GM13977 (cell line): ENCODE measurements at regions not wholly inside any gene's neighbourhood (a gene's known extent, or its start where the extent isn't known, plus 50 kb on each side); places are given as distances from the start of the nearest gene placed in this dataset.

Experiments used
- DNase-seq: peaks from one replicate; pipeline ENCODE4 v3.0.0; 2012; ENCODE audit warnings: low spot score
- in situ Hi-C: fragments of 300-500 bp; cut with MboI; formaldehyde crosslinking; loops from one replicate; pipeline ENCODE4 v1.12.0; 2022; ENCODE audit warnings: low sequenced_read_pairs, low pct_unique_long_range_greater_than_20kb, mixed read lengths, inconsistent platforms; ENCODE audit not compliant: unreplicated experiment
- TF ChIP-seq, protein P1 (sequence below): IDR thresholded peaks from 2 replicates; pipeline ENCODE4 v1.5.1; 2012; ENCODE audit warnings: mild to moderate bottlenecking, control low read depth; ENCODE audit not compliant: insufficient read depth; ENCODE audit errors: extremely low read depth, missing control alignments

GRCh38 chr17:54785643-54786268, 114.9 kb upstream of the TOM1L1 start:
- TF ChIP-seq, protein P1, sequence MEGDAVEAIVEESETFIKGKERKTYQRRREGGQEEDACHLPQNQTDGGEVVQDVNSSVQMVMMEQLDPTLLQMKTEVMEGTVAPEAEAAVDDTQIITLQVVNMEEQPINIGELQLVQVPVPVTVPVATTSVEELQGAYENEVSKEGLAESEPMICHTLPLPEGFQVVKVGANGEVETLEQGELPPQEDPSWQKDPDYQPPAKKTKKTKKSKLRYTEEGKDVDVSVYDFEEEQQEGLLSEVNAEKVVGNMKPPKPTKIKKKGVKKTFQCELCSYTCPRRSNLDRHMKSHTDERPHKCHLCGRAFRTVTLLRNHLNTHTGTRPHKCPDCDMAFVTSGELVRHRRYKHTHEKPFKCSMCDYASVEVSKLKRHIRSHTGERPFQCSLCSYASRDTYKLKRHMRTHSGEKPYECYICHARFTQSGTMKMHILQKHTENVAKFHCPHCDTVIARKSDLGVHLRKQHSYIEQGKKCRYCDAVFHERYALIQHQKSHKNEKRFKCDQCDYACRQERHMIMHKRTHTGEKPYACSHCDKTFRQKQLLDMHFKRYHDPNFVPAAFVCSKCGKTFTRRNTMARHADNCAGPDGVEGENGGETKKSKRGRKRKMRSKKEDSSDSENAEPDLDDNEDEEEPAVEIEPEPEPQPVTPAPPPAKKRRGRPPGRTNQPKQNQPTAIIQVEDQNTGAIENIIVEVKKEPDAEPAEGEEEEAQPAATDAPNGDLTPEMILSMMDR, result no peak
- DNase-seq, result no peak
- in situ Hi-C loops, result no loop called here

GRCh38 chr17:54789101-54789880, 111.4 kb upstream of the TOM1L1 start:
- in situ Hi-C loops, result no loop called here
- TF ChIP-seq, protein P1, result no peak
- DNase-seq, result no peak

DNA sequence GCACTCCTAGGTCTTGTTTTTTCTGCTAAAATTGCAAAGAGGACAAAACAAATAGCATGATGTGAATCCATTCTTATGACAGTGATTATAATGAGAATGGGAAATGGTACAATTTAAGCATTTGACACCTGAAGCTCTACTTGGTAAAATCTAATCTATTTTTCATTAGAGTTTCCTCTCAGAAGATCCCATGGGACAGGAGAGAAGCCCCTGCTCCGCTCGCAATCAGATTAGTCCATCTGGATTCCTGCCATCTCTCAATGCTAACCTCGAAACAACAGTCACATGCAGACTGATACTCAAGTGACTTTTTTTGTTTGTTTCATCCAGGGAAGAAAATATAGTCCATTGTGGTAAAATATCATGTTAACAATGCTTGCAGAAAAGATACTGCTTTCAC, 107.4 kb upstream of the TOM1L1 start:
- no peak for DNase-seq
- in situ Hi-C loops, result no loop called here
- TF ChIP-seq, protein P1, result no peak

DNA sequence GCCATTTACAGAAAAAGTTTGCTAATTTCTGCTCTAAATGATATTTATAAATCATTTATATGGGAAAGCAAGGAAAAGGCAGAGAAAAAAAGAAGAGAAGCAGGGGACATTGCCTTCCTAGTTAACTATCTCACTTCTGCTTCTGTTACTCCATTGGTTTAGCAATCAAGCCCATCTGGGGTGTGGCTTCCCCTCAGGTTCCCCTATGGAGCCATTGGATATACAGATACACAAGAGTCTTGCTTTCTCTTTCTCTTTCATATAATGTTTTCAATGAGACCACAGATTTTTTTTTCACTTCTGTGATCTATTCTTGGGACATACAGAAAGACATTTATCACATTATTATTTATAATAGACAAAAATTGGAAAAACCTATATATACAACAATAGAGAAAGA, 105.6 kb upstream of the TOM1L1 start:
- TF ChIP-seq, protein P1, result no peak
- DNase-seq, result no peak
- in situ Hi-C loops, result no loop called here

- in situ Hi-C loops, result no loop called here
- TF ChIP-seq, protein P1, result no peak
- no peak for DNase-seq
These were observed 93.3 kb upstream of the TOM1L1 start for GRCh38 chr17:54807331-54807730.

DNA sequence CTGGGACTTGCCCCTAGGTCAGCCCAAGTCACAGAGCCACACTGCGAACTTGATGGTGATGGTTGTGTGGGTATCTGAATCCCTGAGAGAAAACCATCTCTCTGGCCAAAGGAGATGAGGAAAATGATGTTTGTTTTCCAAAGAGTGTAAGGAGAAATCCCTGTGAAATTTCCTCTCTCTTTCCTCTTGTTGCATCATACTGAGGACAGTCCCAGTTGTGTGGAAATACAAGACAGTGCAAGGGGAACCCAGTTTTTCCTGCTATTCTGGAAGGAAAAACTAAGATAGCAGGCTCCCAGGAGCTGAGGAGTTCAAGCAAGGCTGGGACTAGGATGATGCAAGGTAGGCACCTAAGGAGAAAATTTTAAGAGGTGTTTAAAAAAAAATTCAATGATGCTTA, 86.8 kb upstream of the TOM1L1 start:
- no peak for DNase-seq
- in situ Hi-C loops, result no loop called here
- TF ChIP-seq, protein P1, result no peak
